Trophoblast cell (in vitro differentiated cells and primary cell): ENCODE measurements at regions not wholly inside any gene's neighbourhood (a gene's known extent, or its start where the extent isn't known, plus 50 kb on each side); places are given as distances from the start of the nearest gene placed in this dataset.

ENCODE experiments used
- DNase-seq, 2 donors: peaks; one replicate each; pipeline ENCODE4 v3.0.0-alpha.2; 2016
- H2AFZ ChIP-seq: 2 replicates; pipeline ENCODE4 v1.6.1; 2013; ENCODE audit warnings: low read length, moderate library complexity, mild to moderate bottlenecking; ENCODE audit not compliant: insufficient read depth, poor library complexity
- H2AK5ac ChIP-seq: 2 replicates; pipeline ENCODE4 v1.6.1; 2013; ENCODE audit warnings: mild to moderate bottlenecking, low read length
- H2BK120ac ChIP-seq: 2 replicates; pipeline ENCODE4 v1.6.1; 2013; ENCODE audit warnings: low read length, mild to moderate bottlenecking, moderate library complexity; ENCODE audit not compliant: insufficient read depth, poor library complexity
- H2BK12ac ChIP-seq: 2 replicates; pipeline ENCODE4 v1.6.1; 2013; ENCODE audit warnings: mild to moderate bottlenecking, low read length, moderate library complexity
- H2BK5ac ChIP-seq: 2 replicates; pipeline ENCODE4 v1.6.1; 2013; ENCODE audit warnings: low read length, low read depth, moderate library complexity, mild to moderate bottlenecking; ENCODE audit not compliant: poor library complexity
- H3K14ac ChIP-seq: 2 replicates; pipeline ENCODE4 v1.6.1; 2013; ENCODE audit warnings: mild to moderate bottlenecking, low read length
- H3K18ac ChIP-seq: 2 replicates; pipeline ENCODE4 v1.6.1; 2013; ENCODE audit warnings: mild to moderate bottlenecking, low read length
- H3K23ac ChIP-seq: 2 replicates; pipeline ENCODE4 v1.6.1; 2013; ENCODE audit warnings: low read length
- H3K27ac ChIP-seq: 2 replicates; pipeline ENCODE4 v1.5.1; 2013; ENCODE audit warnings: low read depth, mild to moderate bottlenecking, inconsistent platforms, low read length, moderate library complexity
- H3K27me3 ChIP-seq: 2 replicates; pipeline ENCODE4 v1.6.1; 2013; ENCODE audit warnings: inconsistent platforms, mild to moderate bottlenecking, low read length, moderate library complexity; ENCODE audit not compliant: insufficient read depth
- H3K36me3 ChIP-seq, 2 experiments: 1 replicate in 1 of 2; 2 replicates in 1 of 2; pipeline ENCODE4 v1.6.1; 2013; ENCODE audit warnings: low read length in 2 of 2, mild to moderate bottlenecking in 2 of 2, moderate library complexity in 1 of 2; ENCODE audit not compliant: insufficient read depth in 2 of 2, control insufficient read depth in 1 of 2
- H3K4ac ChIP-seq: 2 replicates; pipeline ENCODE4 v1.6.1; 2013; ENCODE audit warnings: low read depth, mild to moderate bottlenecking, low read length, moderate library complexity
- H3K4me1 ChIP-seq, 2 experiments: 1 replicate in 1 of 2; 2 replicates in 1 of 2; pipeline ENCODE4 v1.6.1; 2013; ENCODE audit warnings: low read length in 2 of 2, mild to moderate bottlenecking in 2 of 2, moderate library complexity in 1 of 2; ENCODE audit not compliant: insufficient read depth in 2 of 2, control insufficient read depth in 1 of 2
- H3K4me2 ChIP-seq: 2 replicates; pipeline ENCODE4 v1.6.1; 2013; ENCODE audit warnings: inconsistent platforms, mild to moderate bottlenecking, low read length, moderate library complexity
- H3K4me3 ChIP-seq: 2 replicates; pipeline ENCODE4 v1.5.1; 2013; ENCODE audit warnings: mild to moderate bottlenecking, low read depth, low read length, inconsistent platforms
- H3K79me1 ChIP-seq: one replicate; pipeline ENCODE4 v1.6.1; 2013; ENCODE audit warnings: low read length
- H3K79me2 ChIP-seq: 2 replicates; pipeline ENCODE4 v1.6.1; 2013; ENCODE audit warnings: low read length, mild to moderate bottlenecking; ENCODE audit not compliant: control insufficient read depth, insufficient read depth, poor library complexity
- H3K9ac ChIP-seq: 2 replicates; pipeline ENCODE4 v1.6.1; 2013; ENCODE audit warnings: mild to moderate bottlenecking, low read length
- H3K9me3 ChIP-seq: 2 replicates; pipeline ENCODE4 v1.6.1; 2013; ENCODE audit warnings: low read depth, mild to moderate bottlenecking, control low read depth, inconsistent platforms, low read length; ENCODE audit not compliant: insufficient read depth
- H4K12ac ChIP-seq: 2 replicates; pipeline ENCODE4 v1.6.1; 2013; ENCODE audit warnings: low read depth, mild to moderate bottlenecking, low read length, moderate library complexity
- H4K8ac ChIP-seq: 2 replicates; pipeline ENCODE4 v1.6.1; 2013; ENCODE audit warnings: low read depth, mild to moderate bottlenecking, low read length, moderate library complexity
- H4K91ac ChIP-seq: one replicate; pipeline ENCODE4 v1.6.1; 2013; ENCODE audit warnings: low read depth, mild to moderate bottlenecking, low read length, moderate library complexity
- WGBS: extraction: QIAGEN DNeasy Blood & Tissue Kit; methylation state at CpG from one replicate; pipeline ENCODE4 v1.1.7; 2013; ENCODE audit warnings: missing lambda C conversion rate; ENCODE audit not compliant: insufficient read length, insufficient coverage; ENCODE audit errors: extremely low coverage; 5-methylcytosine and 5-hydroxymethylcytosine counted together

GRCh38 chr7:155998328-155998691 is 186.0 kb upstream of the SHH start:
- peaks cover 4% of the 10 kb centered on the region for H3K9me3 ChIP-seq
- H3K4me3 ChIP-seq = no peak overlapping the region
- H3K79me1 ChIP-seq = no peaks in the 10 kb centered on the region
- DNase-seq = no peak
- H3K14ac ChIP-seq = no peak overlapping the region
- no peak overlapping the region for H3K9ac ChIP-seq
- no peaks in the 10 kb centered on the region for H3K36me3 ChIP-seq
- no peak overlapping the region for H4K91ac ChIP-seq
- no peak overlapping the region for H3K23ac ChIP-seq
- no peak overlapping the region for H3K4me2 ChIP-seq
- no peaks in the 10 kb centered on the region for H3K4me1 ChIP-seq
- H3K18ac ChIP-seq = no peak overlapping the region
- no CpG with 5 or more reads among the region's 23 CpGs for WGBS
- no peaks in the 10 kb centered on the region for H3K27me3 ChIP-seq
- H4K8ac ChIP-seq = no peak overlapping the region
- H4K12ac ChIP-seq = no peak overlapping the region
- H2BK120ac ChIP-seq = no peak overlapping the region
- no peaks in the 10 kb centered on the region for H3K79me2 ChIP-seq
- no peak overlapping the region for H2AFZ ChIP-seq
- H2BK5ac ChIP-seq = no peak overlapping the region
- H2AK5ac ChIP-seq = no peak overlapping the region
- H3K27ac ChIP-seq = no peak overlapping the region
- no peak overlapping the region for H2BK12ac ChIP-seq
- H3K4ac ChIP-seq = no peak overlapping the region

GRCh38 chr7:155997431-155998327 is 185.4 kb upstream of the SHH start:
- WGBS = no CpG with 5 or more reads among the region's 35 CpGs
- H3K4me1 ChIP-seq = no peaks in the 10 kb centered on the region
- no peak overlapping the region for H2AK5ac ChIP-seq

GRCh38 chr7:155996718-155997280 is 184.5 kb upstream of the SHH start:
- Histone ChIP-seq H3K14ac (no peak overlapping the region), H4K8ac (no peak overlapping the region), H3K9me3 (peaks cover 11% of the 10 kb centered on the region), H2BK12ac (no peak overlapping the region), H2BK5ac (no peak overlapping the region), H3K79me1 (no peaks in the 10 kb centered on the region), H3K4me1 (no peaks in the 10 kb centered on the region), H3K18ac (no peak overlapping the region), H3K79me2 (no peaks in the 10 kb centered on the region), H3K4me3 (no peak overlapping the region), H3K27ac (no peak overlapping the region), H3K27me3 (no peaks in the 10 kb centered on the region), H3K9ac (no peak overlapping the region), H3K36me3 (no peaks in the 10 kb centered on the region), H3K23ac (no peak overlapping the region), H4K12ac (no peak overlapping the region), H3K4ac (no peak overlapping the region), H2BK120ac (no peak overlapping the region), H4K91ac (no peak overlapping the region), H2AK5ac (no peak overlapping the region), H3K4me2 (no peak overlapping the region), H2AFZ (no peak overlapping the region)
- DNase-seq = no peak
- no CpG with 5 or more reads among the region's 12 CpGs for WGBS

More at GRCh38 chr7:155997431-155998327, 185.4 kb upstream of the SHH start:
- no peak overlapping the region for H3K14ac ChIP-seq
- H2BK5ac ChIP-seq = no peak overlapping the region
- no peak overlapping the region for H4K12ac ChIP-seq
- no peak overlapping the region for H3K9ac ChIP-seq
- H2BK12ac ChIP-seq = no peak overlapping the region
- no peak overlapping the region for H2BK120ac ChIP-seq
- H3K36me3 ChIP-seq = no peaks in the 10 kb centered on the region
- H4K91ac ChIP-seq = no peak overlapping the region
- no peak overlapping the region for H4K8ac ChIP-seq
- H3K27me3 ChIP-seq = no peaks in the 10 kb centered on the region
- no peak overlapping the region for H3K27ac ChIP-seq
- no peak overlapping the region for H3K23ac ChIP-seq
- H3K18ac ChIP-seq = no peak overlapping the region
- H3K9me3 ChIP-seq = peaks cover 7% of the 10 kb centered on the region
- no peak overlapping the region for H3K4me3 ChIP-seq
- no peak overlapping the region for H3K4me2 ChIP-seq
- H3K4ac ChIP-seq = no peak overlapping the region
- DNase-seq = no peak
- H3K79me1 ChIP-seq = no peaks in the 10 kb centered on the region
- H2AFZ ChIP-seq = no peak overlapping the region
- H3K79me2 ChIP-seq = no peaks in the 10 kb centered on the region

GRCh38 chr7:155995183-155995612 is 182.9 kb upstream of the SHH start:
- no peaks in the 10 kb centered on the region for H3K4me1 ChIP-seq
- H2BK120ac ChIP-seq = no peak overlapping the region
- no peak overlapping the region for H2BK12ac ChIP-seq
- H3K9ac ChIP-seq = no peak overlapping the region
- H3K4me2 ChIP-seq = no peak overlapping the region
- H3K4ac ChIP-seq = no peak overlapping the region
- H3K23ac ChIP-seq = no peak overlapping the region
- H3K79me1 ChIP-seq = no peaks in the 10 kb centered on the region
- no peak overlapping the region for H2BK5ac ChIP-seq
- no peak for DNase-seq
- H3K18ac ChIP-seq = no peak overlapping the region
- whole genome bisulfite sequencing = no CpG with 5 or more reads among the region's 11 CpGs
- H4K8ac ChIP-seq = no peak overlapping the region
- no peak overlapping the region for H4K91ac ChIP-seq
- H3K9me3 ChIP-seq = peaks cover 16% of the 10 kb centered on the region
- no peak overlapping the region for H3K4me3 ChIP-seq
- no peak overlapping the region for H2AK5ac ChIP-seq
- no peaks in the 10 kb centered on the region for H3K36me3 ChIP-seq
- H3K27ac ChIP-seq = no peak overlapping the region
- H4K12ac ChIP-seq = no peak overlapping the region
- no peaks in the 10 kb centered on the region for H3K27me3 ChIP-seq
- no peak overlapping the region for H3K14ac ChIP-seq
- H2AFZ ChIP-seq = no peak overlapping the region
- H3K79me2 ChIP-seq = no peaks in the 10 kb centered on the region
